Lung (tissue), 11 donors: ENCODE measurements at regions not wholly inside any gene's neighbourhood (a gene's known extent, or its start where the extent isn't known, plus 50 kb on each side); places are given as distances from the start of the nearest gene placed in this dataset.

Experiments
- ATAC-seq: fragments of 200-7000 bp; cut with Tn5 transposase; one replicate; pipeline ENCODE4 v1.9.1; 2020; ENCODE audit warnings: moderate number of reproducible peaks; ENCODE audit not compliant: insufficient read depth, low FRiP score
- DNase-seq, 3 donors: peaks; one replicate each; pipeline ENCODE4 v3.0.0-alpha.2; 2013 to 2017
- H3K27ac ChIP-seq, 2 donors: one replicate each; pipeline ENCODE4 v1.5.1; 2013; ENCODE audit warnings: mild to moderate bottlenecking in 2 of 2, moderate library complexity in 2 of 2, control low read depth in 1 of 2, inconsistent platforms in 1 of 2, low read depth in 1 of 2, low read length in 1 of 2
- H3K27me3 ChIP-seq, 3 donors: one replicate each; pipeline ENCODE4 v1.5.1; 2013; ENCODE audit warnings: low read length in 2 of 3; ENCODE audit not compliant: control insufficient read depth in 3 of 3, insufficient read depth in 3 of 3
- H3K36me3 ChIP-seq, 4 donors: one replicate each; pipeline ENCODE4 v1.5.1; 2013; ENCODE audit warnings: low read length in 4 of 4, mild to moderate bottlenecking in 1 of 4, moderate library complexity in 1 of 4; ENCODE audit not compliant: control insufficient read depth in 4 of 4, insufficient read depth in 4 of 4
- H3K4me1 ChIP-seq, 5 donors: one replicate each; pipeline ENCODE4 v1.5.1; 2013; ENCODE audit warnings: low read length in 5 of 5, mild to moderate bottlenecking in 2 of 5, moderate library complexity in 1 of 5; ENCODE audit not compliant: control insufficient read depth in 5 of 5, insufficient read depth in 5 of 5
- H3K4me3 ChIP-seq: one replicate; pipeline ENCODE4 v1.5.1; 2013; ENCODE audit warnings: mild to moderate bottlenecking, control low read depth, moderate library complexity
- H3K9ac ChIP-seq, 2 donors: one replicate each; pipeline ENCODE4 v1.5.1; 2013; ENCODE audit warnings: low read length in 2 of 2, control low read depth in 1 of 2; ENCODE audit not compliant: insufficient read depth in 1 of 2
- H3K9me3 ChIP-seq, 4 donors: one replicate each; pipeline ENCODE4 v1.5.1; 2013; ENCODE audit warnings: low read length in 3 of 4, mild to moderate bottlenecking in 1 of 4, moderate library complexity in 1 of 4; ENCODE audit not compliant: control insufficient read depth in 4 of 4, insufficient read depth in 3 of 4
- CTCF ChIP-seq: IDR thresholded peaks from 2 replicates; pipeline ENCODE4 v1.5.1; 2012; ENCODE audit warnings: mild to moderate bottlenecking; ENCODE audit errors: control extremely low read depth, extremely low read depth
- WGBS, 2 donors: extraction: QIAGEN DNeasy Blood & Tissue Kit; methylation state at CpG; one replicate each; pipeline ENCODE4 v1.1.7; 2013; 5-methylcytosine and 5-hydroxymethylcytosine counted together
- donor health status: control.
- donor health status: control.
- donor health status: Bipolar disorder and iron deficiency.
- donor health status: healthy.
- donor health status: DM: yes; HTN: yes; CAD: no.

DNA sequence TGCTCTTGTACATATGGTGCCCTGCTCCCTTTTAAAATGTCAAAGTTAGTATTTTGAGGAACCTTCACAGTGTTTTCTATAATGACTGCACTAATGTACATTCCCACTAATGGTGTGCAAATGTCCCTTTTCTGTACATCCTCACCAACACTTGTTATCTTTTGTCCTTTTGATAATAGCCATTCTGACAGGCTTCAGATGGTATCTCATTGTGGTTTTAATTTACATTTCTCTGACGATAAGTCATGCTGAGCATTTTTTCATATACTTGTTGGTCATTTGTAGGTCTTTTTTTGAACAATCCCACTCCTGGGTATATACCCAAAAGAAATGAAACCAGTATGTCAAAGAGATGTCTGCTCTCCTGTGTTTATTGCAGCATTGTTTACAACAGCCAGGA, 268.3 kb downstream of the FBXO15 start:
- 73 to 79% methylated on average over 1 of the region's 1 CpG for WGBS, 2 donors
- no peaks in the 10 kb centered on the region for H3K27me3 ChIP-seq
- H3K9me3 ChIP-seq, result peaks cover 0 to 2% (median 0%) of the 10 kb centered on the region in 4 donors
- no peak for ATAC-seq
- H3K4me1 ChIP-seq, result no peaks in the 10 kb centered on the region
- TF ChIP-seq CTCF, result no peak
- DNase-seq, result no peak
- no peak overlapping the region for H3K4me3 ChIP-seq
- H3K36me3 ChIP-seq, result no peaks in the 10 kb centered on the region
- H3K9ac ChIP-seq, result no peak overlapping the region
- no peak overlapping the region for H3K27ac ChIP-seq

DNA sequence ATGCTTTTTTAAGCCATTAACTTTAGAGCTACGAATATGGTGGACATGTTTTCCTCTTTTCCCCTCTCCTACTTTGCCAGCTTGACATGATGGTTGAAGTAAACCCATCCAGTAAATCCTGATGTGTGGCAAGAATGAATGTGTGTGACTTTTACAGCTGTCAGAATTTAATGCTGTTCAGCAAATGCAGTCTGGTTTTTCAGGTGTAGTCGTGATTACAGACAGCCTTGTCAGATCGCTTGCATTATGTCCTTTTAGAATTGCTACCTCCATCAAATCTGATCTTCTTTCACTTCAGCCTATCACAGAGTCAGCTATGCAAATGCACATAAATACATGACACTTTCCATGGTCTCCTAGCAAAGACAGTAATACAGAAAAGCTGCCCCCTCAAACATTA, 278.5 kb downstream of the FBXO15 start:
- no peak for ATAC-seq
- DNase-seq, result no peak
- 84 to 85% methylated on average over 3 of the region's 3 CpGs for WGBS, 2 donors
- no peak overlapping the region for H3K9ac ChIP-seq
- no peak overlapping the region for H3K4me3 ChIP-seq
- H3K9me3 ChIP-seq, result peaks cover 0 to 4% (median 0%) of the 10 kb centered on the region in 4 donors
- no peak for TF ChIP-seq CTCF
- H3K4me1 ChIP-seq, result no peaks in the 10 kb centered on the region
- H3K27me3 ChIP-seq, result no peaks in the 10 kb centered on the region
- no peaks in the 10 kb centered on the region for H3K36me3 ChIP-seq
- no peak overlapping the region for H3K27ac ChIP-seq

DNA sequence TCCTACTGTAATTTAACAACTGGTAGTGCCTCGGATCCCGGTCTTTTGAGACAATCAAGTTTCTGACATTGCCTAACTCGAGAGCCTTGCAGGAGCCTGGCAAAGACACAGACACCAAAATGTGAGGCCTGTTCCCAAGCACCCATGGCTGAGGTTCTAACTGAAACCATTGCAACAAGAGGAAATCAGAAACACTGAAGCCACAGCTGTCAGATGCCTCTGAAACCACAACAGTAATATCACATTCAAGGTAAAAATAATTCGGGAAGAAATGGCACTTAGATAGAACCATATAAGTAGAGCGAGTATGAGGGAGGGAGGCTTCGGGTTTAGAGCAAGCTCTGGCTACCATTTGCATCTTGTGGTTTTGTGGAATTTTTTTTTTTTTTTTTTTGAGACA, 285.9 kb downstream of the FBXO15 start:
- H3K27ac ChIP-seq, result no peak overlapping the region
- no peaks in the 10 kb centered on the region for H3K27me3 ChIP-seq
- 67 to 71% methylated on average over 6 of the region's 6 CpGs for WGBS, 2 donors

More for the DNA sequence above, 285.9 kb downstream of the FBXO15 start:
- Histone ChIP-seq H3K4me3 (no peak overlapping the region), H3K9me3 (peaks cover 0 to 2% (median 0%) of the 10 kb centered on the region in 4 donors), H3K36me3 (no peaks in the 10 kb centered on the region), H3K9ac (no peak overlapping the region), H3K4me1 (no peaks in the 10 kb centered on the region)
- no peak for TF ChIP-seq CTCF
- ATAC-seq, result no peak
- no peak for DNase-seq
